ENCODE measurements at regions not wholly inside any gene's neighbourhood (a gene's known extent, or its start where the extent isn't known, plus 50 kb on each side); places are given as distances from the start of the nearest gene placed in this dataset.
"Not testable (repeated sequence)": the region's sequence is repeated elsewhere in the genome, so short reads cannot be mapped to it uniquely, and the experiment has no call there.

GRCh38 chr16:9154567-9155410 is 63.3 kb downstream of the HAPSTR1 start:
- H3K27ac ChIP-seq: no peak overlapping the region
- TF ChIP-seq ZFX (IDR thresholded peaks at IDR 0.05): no peak
- TF ChIP-seq, protein P1, sequence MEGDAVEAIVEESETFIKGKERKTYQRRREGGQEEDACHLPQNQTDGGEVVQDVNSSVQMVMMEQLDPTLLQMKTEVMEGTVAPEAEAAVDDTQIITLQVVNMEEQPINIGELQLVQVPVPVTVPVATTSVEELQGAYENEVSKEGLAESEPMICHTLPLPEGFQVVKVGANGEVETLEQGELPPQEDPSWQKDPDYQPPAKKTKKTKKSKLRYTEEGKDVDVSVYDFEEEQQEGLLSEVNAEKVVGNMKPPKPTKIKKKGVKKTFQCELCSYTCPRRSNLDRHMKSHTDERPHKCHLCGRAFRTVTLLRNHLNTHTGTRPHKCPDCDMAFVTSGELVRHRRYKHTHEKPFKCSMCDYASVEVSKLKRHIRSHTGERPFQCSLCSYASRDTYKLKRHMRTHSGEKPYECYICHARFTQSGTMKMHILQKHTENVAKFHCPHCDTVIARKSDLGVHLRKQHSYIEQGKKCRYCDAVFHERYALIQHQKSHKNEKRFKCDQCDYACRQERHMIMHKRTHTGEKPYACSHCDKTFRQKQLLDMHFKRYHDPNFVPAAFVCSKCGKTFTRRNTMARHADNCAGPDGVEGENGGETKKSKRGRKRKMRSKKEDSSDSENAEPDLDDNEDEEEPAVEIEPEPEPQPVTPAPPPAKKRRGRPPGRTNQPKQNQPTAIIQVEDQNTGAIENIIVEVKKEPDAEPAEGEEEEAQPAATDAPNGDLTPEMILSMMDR (conservative IDR thresholded peaks at IDR 0.05): no peak

- no peak overlapping the region for H3K27ac ChIP-seq
- no peak for TF ChIP-seq ZFX (IDR thresholded peaks at IDR 0.05)
- TF ChIP-seq, protein P1 (conservative IDR thresholded peaks at IDR 0.05): no peak
Observed at GRCh38 chr16:9155871-9156270, 64.4 kb downstream of the HAPSTR1 start.

GRCh38 chr16:9159839-9160550 is 68.6 kb downstream of the HAPSTR1 start:
- H3K27ac ChIP-seq: no peak overlapping the region
- no peak for TF ChIP-seq ZFX (IDR thresholded peaks at IDR 0.05)
- TF ChIP-seq, protein P1 (conservative IDR thresholded peaks at IDR 0.05): peak; percentile 85

- TF ChIP-seq, protein P1 (conservative IDR thresholded peaks at IDR 0.05): no peak
- TF ChIP-seq ZFX (IDR thresholded peaks at IDR 0.05): no peak
- H3K27ac ChIP-seq: no peak overlapping the region
Observed at GRCh38 chr16:9160551-9160911, 69.1 kb downstream of the HAPSTR1 start.

DNA sequence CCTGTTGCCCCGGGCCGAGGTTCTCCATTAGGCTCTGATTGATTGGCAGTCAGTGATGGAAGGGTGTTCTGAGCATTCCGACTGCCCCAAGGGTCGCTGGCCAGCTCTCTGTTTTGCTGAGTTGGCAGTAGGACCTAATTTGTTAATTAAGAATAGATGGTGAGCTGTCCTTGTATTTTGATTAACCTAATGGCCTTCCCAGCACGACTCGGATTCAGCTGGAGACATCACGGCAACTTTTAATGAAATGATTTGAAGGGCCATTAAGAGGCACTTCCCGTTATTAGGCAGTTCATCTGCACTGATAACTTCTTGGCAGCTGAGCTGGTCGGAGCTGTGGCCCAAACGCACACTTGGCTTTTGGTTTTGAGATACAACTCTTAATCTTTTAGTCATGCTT is 74.2 kb downstream of the HAPSTR1 start:
- TF ChIP-seq, protein P1 (conservative IDR thresholded peaks at IDR 0.05): no peak
- TF ChIP-seq ZFX (IDR thresholded peaks at IDR 0.05): no peak
- no peak overlapping the region for H3K27ac ChIP-seq

- not testable (repeated sequence) for H3K27ac ChIP-seq
Observed at GRCh38 chr16:9166326-9166993, 75.0 kb downstream of the HAPSTR1 start.

GRCh38 chr16:9169094-9169493 is 77.7 kb downstream of the HAPSTR1 start:
- H3K27ac ChIP-seq: no peak overlapping the region
- TF ChIP-seq ZFX (IDR thresholded peaks at IDR 0.05): no peak
- TF ChIP-seq, protein P1 (conservative IDR thresholded peaks at IDR 0.05): no peak

All from C4-2B (cell line).